ENCODE measurements at regions not wholly inside any gene's neighbourhood (a gene's known extent, or its start where the extent isn't known, plus 50 kb on each side); places are given as distances from the start of the nearest gene placed in this dataset.

DNA sequence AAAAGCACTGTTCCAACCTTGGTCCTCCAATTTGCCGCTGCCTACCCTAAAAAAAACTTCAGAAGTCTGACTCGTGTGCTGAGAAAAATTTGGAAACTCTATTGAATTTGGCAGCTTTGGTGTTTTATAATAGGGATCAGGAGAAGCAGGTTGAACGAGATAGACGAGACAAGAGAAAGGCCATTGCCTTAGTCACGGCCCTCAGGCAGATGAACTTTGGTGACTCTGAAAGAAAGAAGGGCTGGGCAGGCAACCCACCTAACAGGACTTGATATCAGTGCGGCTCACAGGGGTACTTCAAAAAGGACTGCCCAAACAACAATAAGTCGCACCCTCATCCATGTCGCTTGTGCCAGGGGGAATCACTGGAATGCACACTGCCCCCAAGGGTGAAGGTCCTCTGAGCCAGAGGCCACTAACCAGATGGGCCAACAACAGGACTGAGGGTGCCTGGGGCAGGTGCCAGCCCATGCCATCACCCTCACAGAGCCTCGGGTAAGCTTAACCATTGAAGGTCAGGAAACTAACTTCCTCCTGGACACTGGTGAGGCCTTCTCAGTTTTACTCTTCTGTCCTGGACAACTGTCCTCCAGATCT, 102.5 kb upstream of the SSTR1 start:
- H3K27ac Mint-ChIP-seq (ENCODE audit: unreplicated experiment), result no peak overlapping the region
- no peak overlapping the region for H3K4me3 Mint-ChIP-seq (ENCODE audit: unreplicated experiment)
- H3K27me3 Mint-ChIP-seq (ENCODE audit: unreplicated experiment), result no peaks in the 10 kb centered on the region
- TF ChIP-seq, protein P1, sequence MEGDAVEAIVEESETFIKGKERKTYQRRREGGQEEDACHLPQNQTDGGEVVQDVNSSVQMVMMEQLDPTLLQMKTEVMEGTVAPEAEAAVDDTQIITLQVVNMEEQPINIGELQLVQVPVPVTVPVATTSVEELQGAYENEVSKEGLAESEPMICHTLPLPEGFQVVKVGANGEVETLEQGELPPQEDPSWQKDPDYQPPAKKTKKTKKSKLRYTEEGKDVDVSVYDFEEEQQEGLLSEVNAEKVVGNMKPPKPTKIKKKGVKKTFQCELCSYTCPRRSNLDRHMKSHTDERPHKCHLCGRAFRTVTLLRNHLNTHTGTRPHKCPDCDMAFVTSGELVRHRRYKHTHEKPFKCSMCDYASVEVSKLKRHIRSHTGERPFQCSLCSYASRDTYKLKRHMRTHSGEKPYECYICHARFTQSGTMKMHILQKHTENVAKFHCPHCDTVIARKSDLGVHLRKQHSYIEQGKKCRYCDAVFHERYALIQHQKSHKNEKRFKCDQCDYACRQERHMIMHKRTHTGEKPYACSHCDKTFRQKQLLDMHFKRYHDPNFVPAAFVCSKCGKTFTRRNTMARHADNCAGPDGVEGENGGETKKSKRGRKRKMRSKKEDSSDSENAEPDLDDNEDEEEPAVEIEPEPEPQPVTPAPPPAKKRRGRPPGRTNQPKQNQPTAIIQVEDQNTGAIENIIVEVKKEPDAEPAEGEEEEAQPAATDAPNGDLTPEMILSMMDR (IDR thresholded peaks at IDR 0.05), result no peak
- H3K9me3 Mint-ChIP-seq (ENCODE audit: unreplicated experiment), result peaks cover 33% of the 10 kb centered on the region
- no peaks in the 10 kb centered on the region for H3K4me1 Mint-ChIP-seq (ENCODE audit: unreplicated experiment)
- no peak for DNase-seq (ENCODE audit: extremely low spot score, unreplicated experiment)
- H3K36me3 Mint-ChIP-seq (ENCODE audit: unreplicated experiment), result no peaks in the 10 kb centered on the region

DNA sequence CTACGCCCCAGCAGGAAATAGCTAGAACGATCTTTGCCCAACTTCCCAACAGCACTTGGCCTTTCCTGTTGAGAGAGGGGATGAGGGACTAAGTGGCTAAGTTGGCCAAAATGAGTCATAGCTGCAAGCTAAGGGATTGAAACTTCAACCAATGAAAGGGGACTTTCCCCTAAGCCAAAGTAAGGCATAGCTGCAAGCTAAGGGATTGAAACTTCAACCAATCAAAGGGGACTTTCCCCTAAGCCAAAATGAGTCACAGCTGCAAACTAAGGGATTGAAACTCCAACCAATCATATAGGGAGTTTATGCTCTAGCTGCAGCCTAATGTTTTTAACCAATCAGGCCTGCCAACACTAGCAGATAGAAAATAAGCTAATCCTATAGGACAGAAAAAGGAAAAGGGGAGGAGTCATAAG, 100.5 kb upstream of the SSTR1 start:
- Mint-ChIP-seq H3K9me3 (ENCODE audit: unreplicated experiment) (peaks cover 28% of the 10 kb centered on the region), H3K4me1 (ENCODE audit: unreplicated experiment) (no peaks in the 10 kb centered on the region), H3K36me3 (ENCODE audit: unreplicated experiment) (no peaks in the 10 kb centered on the region)

DNA sequence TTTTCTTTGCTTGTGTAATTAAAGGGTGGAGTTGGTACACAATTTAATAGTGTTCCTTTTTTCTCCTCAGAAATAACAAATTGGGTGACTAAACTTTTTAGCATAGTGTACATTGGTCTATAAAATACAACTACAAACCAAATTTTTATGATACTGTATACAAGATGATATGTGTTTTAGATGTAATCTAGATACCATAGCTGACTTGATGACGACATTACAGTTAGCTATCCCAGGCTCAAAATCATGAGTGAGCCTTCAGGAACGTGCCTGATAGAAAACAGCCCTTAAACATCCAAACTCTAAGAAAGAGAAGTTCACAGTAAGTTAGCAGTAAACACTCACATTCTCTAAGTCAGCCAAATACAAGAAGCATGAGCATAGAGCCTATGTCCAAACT, 99.0 kb upstream of the SSTR1 start:
- no peaks in the 10 kb centered on the region for H3K27me3 Mint-ChIP-seq (ENCODE audit: unreplicated experiment)

More for the DNA sequence above, 100.5 kb upstream of the SSTR1 start:
- no peak overlapping the region for H3K27ac Mint-ChIP-seq (ENCODE audit: unreplicated experiment)
- no peak for DNase-seq (ENCODE audit: extremely low spot score, unreplicated experiment)
- H3K4me3 Mint-ChIP-seq (ENCODE audit: unreplicated experiment), result no peak overlapping the region
- TF ChIP-seq, protein P1 (IDR thresholded peaks at IDR 0.05), result no peak
- no peaks in the 10 kb centered on the region for H3K27me3 Mint-ChIP-seq (ENCODE audit: unreplicated experiment)

DNA sequence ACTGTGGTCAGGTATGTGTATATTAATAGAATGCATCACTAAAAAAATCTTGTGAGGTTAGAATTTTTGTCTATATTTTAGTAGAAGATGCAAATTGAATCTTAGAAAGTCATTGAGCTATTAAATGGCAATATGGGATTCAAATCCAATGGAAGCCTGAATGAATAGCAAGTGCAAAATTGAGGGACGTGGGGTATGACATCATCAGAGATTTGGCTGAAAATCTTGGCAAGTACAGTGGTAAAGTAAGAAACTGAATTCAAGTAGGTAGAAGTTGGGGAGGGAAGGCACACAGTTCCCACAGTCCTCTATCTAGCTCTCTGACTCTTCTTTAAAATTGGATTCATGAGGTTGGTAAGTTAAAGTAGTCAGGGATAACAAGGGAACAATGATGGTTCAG, 97.4 kb upstream of the SSTR1 start:
- Mint-ChIP-seq H3K4me1 (ENCODE audit: unreplicated experiment) (no peaks in the 10 kb centered on the region), H3K27ac (ENCODE audit: unreplicated experiment) (no peak overlapping the region), H3K27me3 (ENCODE audit: unreplicated experiment) (no peaks in the 10 kb centered on the region), H3K36me3 (ENCODE audit: unreplicated experiment) (no peaks in the 10 kb centered on the region), H3K4me3 (ENCODE audit: unreplicated experiment) (no peak overlapping the region), H3K9me3 (ENCODE audit: unreplicated experiment) (peaks cover 28% of the 10 kb centered on the region)
- TF ChIP-seq, protein P1 (IDR thresholded peaks at IDR 0.05), result no peak
- no peak for DNase-seq (ENCODE audit: extremely low spot score, unreplicated experiment)

More for the DNA sequence above, 99.0 kb upstream of the SSTR1 start:
- H3K9me3 Mint-ChIP-seq (ENCODE audit: unreplicated experiment), result peaks cover 27% of the 10 kb centered on the region
- no peak for DNase-seq (ENCODE audit: extremely low spot score, unreplicated experiment)
- H3K36me3 Mint-ChIP-seq (ENCODE audit: unreplicated experiment), result no peaks in the 10 kb centered on the region
- H3K4me3 Mint-ChIP-seq (ENCODE audit: unreplicated experiment), result no peak overlapping the region
- no peak overlapping the region for H3K27ac Mint-ChIP-seq (ENCODE audit: unreplicated experiment)
- H3K4me1 Mint-ChIP-seq (ENCODE audit: unreplicated experiment), result no peaks in the 10 kb centered on the region
- TF ChIP-seq, protein P1 (IDR thresholded peaks at IDR 0.05), result no peak

DNA sequence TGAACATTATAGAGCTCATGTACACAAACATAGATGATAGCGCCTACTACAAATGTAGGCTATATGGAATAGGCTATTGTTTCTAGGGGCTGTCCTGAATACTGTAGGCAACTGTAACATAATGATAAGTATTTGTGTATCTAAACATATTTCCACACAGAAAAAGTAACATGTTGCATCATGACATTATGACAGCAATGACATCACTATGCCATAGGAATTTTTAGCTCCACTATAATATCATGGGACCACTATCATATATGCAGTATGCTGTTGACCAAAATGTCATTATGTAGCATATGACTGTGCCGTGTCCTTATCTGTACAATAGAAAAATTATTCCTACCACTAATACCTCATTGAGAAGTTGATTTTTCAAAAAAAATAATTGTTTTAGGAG, 96.7 kb upstream of the SSTR1 start:
- Mint-ChIP-seq H3K4me3 (ENCODE audit: unreplicated experiment) (no peak overlapping the region), H3K36me3 (ENCODE audit: unreplicated experiment) (no peaks in the 10 kb centered on the region), H3K9me3 (ENCODE audit: unreplicated experiment) (peaks cover 22% of the 10 kb centered on the region), H3K4me1 (ENCODE audit: unreplicated experiment) (no peaks in the 10 kb centered on the region), H3K27ac (ENCODE audit: unreplicated experiment) (no peak overlapping the region), H3K27me3 (ENCODE audit: unreplicated experiment) (no peaks in the 10 kb centered on the region)
- DNase-seq (ENCODE audit: extremely low spot score, unreplicated experiment), result no peak
- TF ChIP-seq, protein P1 (IDR thresholded peaks at IDR 0.05), result no peak

Data from osteocyte (in vitro differentiated cells).